ENCODE measurements at regions not wholly inside any gene's neighbourhood (a gene's known extent, or its start where the extent isn't known, plus 50 kb on each side); places are given as distances from the start of the nearest gene placed in this dataset.

GRCh38 chr4:108488865-108489264 lies 131.5 kb upstream of the RPL34 start:
- Histone ChIP-seq H3K9me3 (ENCODE audit: low read length) (peaks cover 3% of the 10 kb centered on the region), H3K79me2 (ENCODE audit: insufficient read depth, low read length) (no peaks in the 10 kb centered on the region), H3K36me3 (replicated peaks in 1 of 2; ENCODE audit: control insufficient read depth in 1 of 2, insufficient read depth in 2 of 2, low read length in 2 of 2) (no peaks in the 10 kb centered on the region), H3K4me3 (replicated peaks in 1 of 3; ENCODE audit: insufficient read depth in 1 of 3, low read depth in 2 of 3, low read length in 3 of 3) (no peak overlapping the region), H3K27me3 (ENCODE audit: control insufficient read depth in 1 of 2, insufficient read depth in 2 of 2, low read length in 2 of 2) (no peaks in the 10 kb centered on the region; a peak in 1 of 5 replicates), H3K27ac (ENCODE audit: extremely low read length, insufficient read depth, low read length) (no peak overlapping the region), H3K4me2 (ENCODE audit: low read depth, low read length) (no peak overlapping the region), H4K20me1 (ENCODE audit: insufficient read depth, low read length) (no peaks in the 10 kb centered on the region), H3K4me1 (ENCODE audit: insufficient read depth, low read length) (no peaks in the 10 kb centered on the region), H2AFZ (ENCODE audit: low read length) (no peak overlapping the region), H3K9ac (ENCODE audit: insufficient read depth, low read depth, low read length) (no peak overlapping the region)
- intact Hi-C loops (cut with micrococcal nuclease; ENCODE audit: unreplicated experiment) (no loop called here), in situ Hi-C loops (cut with HindIII; ENCODE audit: extremely low pct_ligation_motif_present, low pct_unique_long_range_greater_than_20kb) (loop anchor here (25.0 kb wide), 1 partner anchor 452 kb away; no protein-coding TSS in a partner anchor)
- DNase-seq (ENCODE audit: low spot score) (no peak), FAIRE-seq (no peak), ATAC-seq (no peak)
- ChIA-PET POLR2A (no interaction called here), CTCF (ENCODE audit: low intra/inter-chr PET ratio, low total read pairs) (no interaction called here)
- WGBS (ENCODE audit: low lambda C conversion rate) = 0% methylated on average over 1 of the region's 1 CpG
- no TSS peak for BruUV-seq (replicated peaks)
- TF ChIP-seq ZBTB26 (CRISPR knock-in tag; IDR thresholded peaks at IDR 0.05; ENCODE audit: borderline replicate concordance) (no peak), KLF16 (CRISPR knock-in tag; IDR thresholded peaks at IDR 0.05) (no peak), PCBP1 (IDR thresholded peaks at IDR 0.05; ENCODE audit: borderline replicate concordance, low read depth, low read length) (no peak), U2AF1 (optimal IDR thresholded peaks at IDR 0.05; ENCODE audit: low read depth, low read length) (no peak), KMT2A (CRISPR knock-in tag; IDR thresholded peaks at IDR 0.05) (no peak), HNF1A (IDR thresholded peaks at IDR 0.05; ENCODE audit: low read depth) (no peak), HNF1A (CRISPR knock-in tag; IDR thresholded peaks at IDR 0.05; ENCODE audit: borderline replicate concordance) (no peak), NONO (IDR thresholded peaks at IDR 0.05) (no peak), NONO (CRISPR knock-in tag; conservative IDR thresholded peaks at IDR 0.05) (no peak)
- TF ChIP-seq, protein P1, sequence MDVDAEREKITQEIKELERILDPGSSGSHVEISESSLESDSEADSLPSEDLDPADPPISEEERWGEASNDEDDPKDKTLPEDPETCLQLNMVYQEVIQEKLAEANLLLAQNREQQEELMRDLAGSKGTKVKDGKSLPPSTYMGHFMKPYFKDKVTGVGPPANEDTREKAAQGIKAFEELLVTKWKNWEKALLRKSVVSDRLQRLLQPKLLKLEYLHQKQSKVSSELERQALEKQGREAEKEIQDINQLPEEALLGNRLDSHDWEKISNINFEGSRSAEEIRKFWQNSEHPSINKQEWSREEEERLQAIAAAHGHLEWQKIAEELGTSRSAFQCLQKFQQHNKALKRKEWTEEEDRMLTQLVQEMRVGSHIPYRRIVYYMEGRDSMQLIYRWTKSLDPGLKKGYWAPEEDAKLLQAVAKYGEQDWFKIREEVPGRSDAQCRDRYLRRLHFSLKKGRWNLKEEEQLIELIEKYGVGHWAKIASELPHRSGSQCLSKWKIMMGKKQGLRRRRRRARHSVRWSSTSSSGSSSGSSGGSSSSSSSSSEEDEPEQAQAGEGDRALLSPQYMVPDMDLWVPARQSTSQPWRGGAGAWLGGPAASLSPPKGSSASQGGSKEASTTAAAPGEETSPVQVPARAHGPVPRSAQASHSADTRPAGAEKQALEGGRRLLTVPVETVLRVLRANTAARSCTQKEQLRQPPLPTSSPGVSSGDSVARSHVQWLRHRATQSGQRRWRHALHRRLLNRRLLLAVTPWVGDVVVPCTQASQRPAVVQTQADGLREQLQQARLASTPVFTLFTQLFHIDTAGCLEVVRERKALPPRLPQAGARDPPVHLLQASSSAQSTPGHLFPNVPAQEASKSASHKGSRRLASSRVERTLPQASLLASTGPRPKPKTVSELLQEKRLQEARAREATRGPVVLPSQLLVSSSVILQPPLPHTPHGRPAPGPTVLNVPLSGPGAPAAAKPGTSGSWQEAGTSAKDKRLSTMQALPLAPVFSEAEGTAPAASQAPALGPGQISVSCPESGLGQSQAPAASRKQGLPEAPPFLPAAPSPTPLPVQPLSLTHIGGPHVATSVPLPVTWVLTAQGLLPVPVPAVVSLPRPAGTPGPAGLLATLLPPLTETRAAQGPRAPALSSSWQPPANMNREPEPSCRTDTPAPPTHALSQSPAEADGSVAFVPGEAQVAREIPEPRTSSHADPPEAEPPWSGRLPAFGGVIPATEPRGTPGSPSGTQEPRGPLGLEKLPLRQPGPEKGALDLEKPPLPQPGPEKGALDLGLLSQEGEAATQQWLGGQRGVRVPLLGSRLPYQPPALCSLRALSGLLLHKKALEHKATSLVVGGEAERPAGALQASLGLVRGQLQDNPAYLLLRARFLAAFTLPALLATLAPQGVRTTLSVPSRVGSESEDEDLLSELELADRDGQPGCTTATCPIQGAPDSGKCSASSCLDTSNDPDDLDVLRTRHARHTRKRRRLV (CRISPR knock-in tag; IDR thresholded peaks at IDR 0.05) = no peak
